NCI-H128 (cell line): ENCODE measurements at regions not wholly inside any gene's neighbourhood (a gene's known extent, or its start where the extent isn't known, plus 50 kb on each side); places are given as distances from the start of the nearest gene placed in this dataset.

Experiments
- DNase-seq: peaks from one replicate; lab custom pipeline; 2025; ENCODE audit not compliant: unreplicated experiment; lab: John Stamatoyannopoulos, UW

- no peak for DNase-seq
Measured at GRCh38 chr12:102539651-102540553, 59.5 kb upstream of the IGF1 start.

- DNase-seq: no peak
Measured at GRCh38 chr12:102535306-102535705, 54.9 kb upstream of the IGF1 start.

GRCh38 chr12:102534899-102535298, 54.5 kb upstream of the IGF1 start:
- no peak for DNase-seq

GRCh38 chr12:102533483-102534215, 53.3 kb upstream of the IGF1 start:
- DNase-seq: no peak
